GM23248 (cell line): ENCODE measurements at regions not wholly inside any gene's neighbourhood (a gene's known extent, or its start where the extent isn't known, plus 50 kb on each side); places are given as distances from the start of the nearest gene placed in this dataset.

Experiments used
- EZH2 ChIP-seq: fragments of 200-600 bp; sonication (generic); IDR thresholded peaks from 2 replicates; pipeline ENCODE4 v1.6.1; 2018; ENCODE audit warnings: antibody characterized with exemption, mild to moderate bottlenecking; ENCODE audit not compliant: insufficient read depth, poor library complexity, severe bottlenecking
- EZH2phosphoT487 ChIP-seq: fragments of 200-600 bp; sonication (generic); IDR thresholded peaks from 2 replicates; pipeline ENCODE4 v1.6.1; 2018; ENCODE audit warnings: antibody characterized with exemption, moderate library complexity, mild to moderate bottlenecking, low read depth; ENCODE audit not compliant: insufficient read depth

DNA sequence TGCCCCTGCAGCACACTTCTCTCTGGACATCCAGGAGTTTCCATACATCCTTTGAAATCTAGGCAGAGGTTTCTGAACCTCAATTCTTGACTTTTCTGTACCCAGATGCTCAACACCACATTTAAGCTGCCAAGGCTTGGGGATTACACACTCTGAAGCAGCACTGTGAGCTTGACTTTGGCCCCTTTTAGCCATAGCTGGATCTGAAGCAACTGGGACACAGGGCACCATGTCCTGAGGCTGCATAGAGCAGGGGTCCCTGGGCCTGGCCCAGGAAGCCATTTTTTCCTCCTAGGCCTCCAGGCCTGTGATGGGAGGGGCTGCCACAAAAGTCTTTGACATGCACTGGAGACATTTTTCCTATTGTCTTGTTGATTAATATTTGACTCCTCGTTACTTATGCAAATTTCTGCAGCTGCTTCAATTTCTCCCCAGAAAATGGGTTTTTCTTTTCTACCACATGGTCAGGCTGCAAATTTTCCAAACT lies 694.0 kb downstream of the DIPK2A start:
- TF ChIP-seq EZH2 (no peak), EZH2phosphoT487 (no peak)
